ENCODE measurements at regions not wholly inside any gene's neighbourhood (a gene's known extent, or its start where the extent isn't known, plus 50 kb on each side); places are given as distances from the start of the nearest gene placed in this dataset.

- Mint-ChIP-seq H3K27ac (no peak overlapping the region), H3K9me3 (peaks cover 0 to 3% (median 0%) of the 10 kb centered on the region in 7 donors), H3K4me3 (no peak overlapping the region), H3K27me3 (peaks cover 4% of the 10 kb centered on the region), H3K36me3 (no peaks in the 10 kb centered on the region), H3K4me1 (peaks cover 0 to 4% (median 0%) of the 10 kb centered on the region in 4 donors)
- Histone ChIP-seq H3K27ac (ENCODE audit: insufficient read depth, low read length, poor library complexity, severe bottlenecking) (no peak overlapping the region), H3K36me3 (ENCODE audit: control insufficient read depth, insufficient read depth, low read length) (no peaks in the 10 kb centered on the region), H3K9me3 (ENCODE audit: control insufficient read depth in 2 of 2, low read length in 2 of 2) (no peaks in the 10 kb centered on the region), H3K4me1 (ENCODE audit: control insufficient read depth, insufficient read depth, low read length, poor library complexity, severe bottlenecking) (no peaks in the 10 kb centered on the region), H3K27me3 (ENCODE audit: control insufficient read depth, insufficient read depth, low read length) (peaks cover 3% of the 10 kb centered on the region), H3K4me3 (ENCODE audit: low read depth, low read length) (no peak overlapping the region)
- no peak for ATAC-seq (ENCODE audit: low read depth in 2 of 2)
- no peak for DNase-seq
Observed at GRCh38 chr2:236943841-236944513, 141.7 kb upstream of the COPS8 start.

DNA sequence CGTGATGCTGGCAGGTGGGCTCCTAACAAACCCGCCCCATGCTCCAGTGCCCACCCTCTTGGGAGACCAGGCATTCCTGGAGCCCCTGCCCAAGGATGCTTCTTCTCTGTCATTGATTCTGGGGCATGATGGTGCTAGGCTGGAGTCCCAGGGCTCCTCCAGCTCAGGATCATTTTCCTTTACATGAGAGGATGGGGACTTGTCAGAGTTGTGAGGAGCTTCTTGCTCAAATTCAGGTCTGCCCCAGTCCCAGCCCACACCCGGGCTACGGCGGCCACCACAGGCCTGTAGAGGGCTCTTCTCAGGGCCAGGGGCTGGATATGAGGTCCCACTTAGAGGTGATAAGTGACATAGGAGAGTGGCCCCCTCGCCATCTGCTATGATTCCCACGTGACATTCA lies 141.1 kb upstream of the COPS8 start:
- ATAC-seq (ENCODE audit: low read depth in 2 of 2), result no peak
- H3K4me1 Mint-ChIP-seq, result peaks cover 0 to 4% (median 0%) of the 10 kb centered on the region in 4 donors

GRCh38 chr2:236945431-236946016 lies 140.2 kb upstream of the COPS8 start:
- H3K4me3 ChIP-seq (ENCODE audit: low read depth, low read length), result no peak overlapping the region
- H3K36me3 Mint-ChIP-seq, result no peaks in the 10 kb centered on the region
- no peaks in the 10 kb centered on the region for H3K4me1 ChIP-seq (ENCODE audit: control insufficient read depth, insufficient read depth, low read length, poor library complexity, severe bottlenecking)
- no peaks in the 10 kb centered on the region for H3K9me3 ChIP-seq (ENCODE audit: control insufficient read depth in 2 of 2, low read length in 2 of 2)
- peaks cover 6% of the 10 kb centered on the region for H3K27me3 ChIP-seq (ENCODE audit: control insufficient read depth, insufficient read depth, low read length)
- H3K36me3 ChIP-seq (ENCODE audit: control insufficient read depth, insufficient read depth, low read length), result no peaks in the 10 kb centered on the region
- no peak overlapping the region for H3K27ac Mint-ChIP-seq
- H3K27me3 Mint-ChIP-seq, result no peaks in the 10 kb centered on the region
- peaks cover 0 to 4% (median 0%) of the 10 kb centered on the region in 4 donors for H3K4me1 Mint-ChIP-seq
- peaks cover 0 to 3% (median 0%) of the 10 kb centered on the region in 7 donors for H3K9me3 Mint-ChIP-seq
- no peak overlapping the region for H3K4me3 Mint-ChIP-seq
- no peak for ATAC-seq (ENCODE audit: low read depth in 2 of 2)
- no peak for DNase-seq
- no peak overlapping the region for H3K27ac ChIP-seq (ENCODE audit: insufficient read depth, low read length, poor library complexity, severe bottlenecking)

More for the DNA sequence above, 141.1 kb upstream of the COPS8 start:
- peaks cover 0 to 3% (median 0%) of the 10 kb centered on the region in 7 donors for H3K9me3 Mint-ChIP-seq
- peaks cover 4% of the 10 kb centered on the region for H3K27me3 ChIP-seq (ENCODE audit: control insufficient read depth, insufficient read depth, low read length)
- H3K36me3 ChIP-seq (ENCODE audit: control insufficient read depth, insufficient read depth, low read length), result no peaks in the 10 kb centered on the region
- H3K4me1 ChIP-seq (ENCODE audit: control insufficient read depth, insufficient read depth, low read length, poor library complexity, severe bottlenecking), result no peaks in the 10 kb centered on the region
- no peaks in the 10 kb centered on the region for H3K36me3 Mint-ChIP-seq
- no peak overlapping the region for H3K4me3 Mint-ChIP-seq
- DNase-seq, result no peak
- H3K4me3 ChIP-seq (ENCODE audit: low read depth, low read length), result no peak overlapping the region
- no peak overlapping the region for H3K27ac ChIP-seq (ENCODE audit: insufficient read depth, low read length, poor library complexity, severe bottlenecking)
- no peaks in the 10 kb centered on the region for H3K27me3 Mint-ChIP-seq
- no peak overlapping the region for H3K27ac Mint-ChIP-seq
- H3K9me3 ChIP-seq (ENCODE audit: control insufficient read depth in 2 of 2, low read length in 2 of 2), result no peaks in the 10 kb centered on the region

GRCh38 chr2:236946871-236947270 lies 138.8 kb upstream of the COPS8 start:
- no peak overlapping the region for H3K4me3 ChIP-seq (ENCODE audit: low read depth, low read length)
- no peaks in the 10 kb centered on the region for H3K36me3 ChIP-seq (ENCODE audit: control insufficient read depth, insufficient read depth, low read length)
- no peaks in the 10 kb centered on the region for H3K9me3 ChIP-seq (ENCODE audit: control insufficient read depth in 2 of 2, low read length in 2 of 2)
- ATAC-seq (ENCODE audit: low read depth in 2 of 2), result no peak
- H3K4me1 ChIP-seq (ENCODE audit: control insufficient read depth, insufficient read depth, low read length, poor library complexity, severe bottlenecking), result no peaks in the 10 kb centered on the region
- no peak overlapping the region for H3K27ac ChIP-seq (ENCODE audit: insufficient read depth, low read length, poor library complexity, severe bottlenecking)
- Mint-ChIP-seq H3K9me3 (peaks cover 0 to 4% (median 0%) of the 10 kb centered on the region in 7 donors), H3K36me3 (no peaks in the 10 kb centered on the region), H3K4me3 (no peak overlapping the region), H3K27ac (no peak overlapping the region), H3K27me3 (no peaks in the 10 kb centered on the region), H3K4me1 (peaks cover 0 to 4% (median 0%) of the 10 kb centered on the region in 4 donors)
- DNase-seq, result no peak
- peaks cover 2% of the 10 kb centered on the region for H3K27me3 ChIP-seq (ENCODE audit: control insufficient read depth, insufficient read depth, low read length)

DNA sequence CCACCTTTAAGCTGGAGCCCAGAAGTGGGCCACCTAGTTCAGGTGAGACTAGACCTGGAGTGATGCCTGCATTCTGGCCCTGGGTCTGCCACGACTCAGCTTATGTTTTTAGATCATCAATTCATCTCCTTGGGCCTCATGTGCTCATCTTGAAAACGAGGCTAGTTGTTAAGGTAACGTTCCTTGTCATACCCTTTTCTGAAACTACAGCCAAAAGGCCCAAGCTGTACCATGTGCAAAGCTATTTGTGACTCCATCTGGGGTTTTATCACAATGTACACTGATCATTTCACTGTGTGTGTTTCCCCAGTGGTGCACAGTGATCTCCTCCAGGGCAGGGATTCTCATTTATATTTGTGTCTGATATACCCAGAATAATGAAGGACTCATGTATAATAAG lies 138.4 kb upstream of the COPS8 start:
- no peak for ATAC-seq (ENCODE audit: low read depth in 2 of 2)
- Mint-ChIP-seq H3K27ac (no peak overlapping the region), H3K36me3 (no peaks in the 10 kb centered on the region), H3K4me3 (no peak overlapping the region), H3K4me1 (peaks cover 0 to 4% (median 0%) of the 10 kb centered on the region in 4 donors), H3K27me3 (no peaks in the 10 kb centered on the region), H3K9me3 (peaks cover 0 to 4% (median 0%) of the 10 kb centered on the region in 7 donors)
- H3K36me3 ChIP-seq (ENCODE audit: control insufficient read depth, insufficient read depth, low read length), result no peaks in the 10 kb centered on the region
- H3K4me1 ChIP-seq (ENCODE audit: control insufficient read depth, insufficient read depth, low read length, poor library complexity, severe bottlenecking), result no peaks in the 10 kb centered on the region
- no peak for DNase-seq
- H3K27me3 ChIP-seq (ENCODE audit: control insufficient read depth, insufficient read depth, low read length), result peaks cover 2% of the 10 kb centered on the region
- H3K9me3 ChIP-seq (ENCODE audit: control insufficient read depth in 2 of 2, low read length in 2 of 2), result no peaks in the 10 kb centered on the region
- no peak overlapping the region for H3K4me3 ChIP-seq (ENCODE audit: low read depth, low read length)
- H3K27ac ChIP-seq (ENCODE audit: insufficient read depth, low read length, poor library complexity, severe bottlenecking), result no peak overlapping the region

DNA sequence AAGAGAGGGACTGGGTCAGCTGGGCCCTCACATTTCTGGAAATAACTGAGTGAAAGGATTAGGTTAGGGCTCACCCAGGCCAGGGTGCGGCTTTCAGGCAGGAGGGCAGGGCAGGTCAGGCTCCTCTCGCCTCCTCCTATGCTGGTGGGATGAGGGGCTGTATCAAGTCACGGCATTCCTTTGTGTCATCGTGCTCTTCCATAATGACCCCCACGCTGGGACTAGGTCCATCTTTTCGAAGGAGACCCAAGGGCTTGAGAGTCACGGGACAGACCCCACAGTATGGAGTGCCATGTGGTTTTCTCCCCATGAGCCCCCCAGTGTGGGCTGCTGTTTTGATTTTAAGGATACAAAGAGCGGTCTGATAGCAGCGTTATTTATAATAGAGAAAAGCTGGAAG lies 137.8 kb upstream of the COPS8 start:
- Mint-ChIP-seq H3K4me1 (peaks cover 0 to 5% (median 0%) of the 10 kb centered on the region in 4 donors), H3K9me3 (peaks cover 0 to 4% (median 0%) of the 10 kb centered on the region in 7 donors), H3K27me3 (no peaks in the 10 kb centered on the region), H3K27ac (no peak overlapping the region), H3K36me3 (no peaks in the 10 kb centered on the region), H3K4me3 (no peak overlapping the region)
- Histone ChIP-seq H3K4me3 (ENCODE audit: low read depth, low read length) (no peak overlapping the region), H3K4me1 (ENCODE audit: control insufficient read depth, insufficient read depth, low read length, poor library complexity, severe bottlenecking) (no peaks in the 10 kb centered on the region), H3K9me3 (ENCODE audit: control insufficient read depth in 2 of 2, low read length in 2 of 2) (no peaks in the 10 kb centered on the region), H3K27me3 (ENCODE audit: control insufficient read depth, insufficient read depth, low read length) (peaks cover 2% of the 10 kb centered on the region), H3K36me3 (ENCODE audit: control insufficient read depth, insufficient read depth, low read length) (no peaks in the 10 kb centered on the region), H3K27ac (ENCODE audit: insufficient read depth, low read length, poor library complexity, severe bottlenecking) (no peak overlapping the region)
- DNase-seq (no peak), ATAC-seq (ENCODE audit: low read depth in 2 of 2) (no peak)

GRCh38 chr2:236949089-236949905 lies 136.4 kb upstream of the COPS8 start:
- ATAC-seq (ENCODE audit: low read depth in 2 of 2) (no peak), DNase-seq (no peak)
- no peak overlapping the region for H3K4me3 Mint-ChIP-seq
- Histone ChIP-seq H3K27ac (ENCODE audit: insufficient read depth, low read length, poor library complexity, severe bottlenecking) (no peak overlapping the region), H3K36me3 (ENCODE audit: control insufficient read depth, insufficient read depth, low read length) (no peaks in the 10 kb centered on the region), H3K4me3 (ENCODE audit: low read depth, low read length) (no peak overlapping the region), H3K27me3 (ENCODE audit: control insufficient read depth, insufficient read depth, low read length) (peaks cover 2% of the 10 kb centered on the region), H3K4me1 (ENCODE audit: control insufficient read depth, insufficient read depth, low read length, poor library complexity, severe bottlenecking) (no peaks in the 10 kb centered on the region), H3K9me3 (ENCODE audit: control insufficient read depth in 2 of 2, low read length in 2 of 2) (no peaks in the 10 kb centered on the region)
- peaks cover 0 to 4% (median 0%) of the 10 kb centered on the region in 7 donors for H3K9me3 Mint-ChIP-seq
- no peaks in the 10 kb centered on the region for H3K27me3 Mint-ChIP-seq
- peaks cover 0 to 4% (median 0%) of the 10 kb centered on the region in 4 donors for H3K4me1 Mint-ChIP-seq
- H3K36me3 Mint-ChIP-seq, result no peaks in the 10 kb centered on the region
- no peak overlapping the region for H3K27ac Mint-ChIP-seq

Data from CD4-positive, CD25-positive, alpha-beta regulatory T cell (primary cell).